ENCODE measurements at regions not wholly inside any gene's neighbourhood (a gene's known extent, or its start where the extent isn't known, plus 50 kb on each side); places are given as distances from the start of the nearest gene placed in this dataset.

DNA sequence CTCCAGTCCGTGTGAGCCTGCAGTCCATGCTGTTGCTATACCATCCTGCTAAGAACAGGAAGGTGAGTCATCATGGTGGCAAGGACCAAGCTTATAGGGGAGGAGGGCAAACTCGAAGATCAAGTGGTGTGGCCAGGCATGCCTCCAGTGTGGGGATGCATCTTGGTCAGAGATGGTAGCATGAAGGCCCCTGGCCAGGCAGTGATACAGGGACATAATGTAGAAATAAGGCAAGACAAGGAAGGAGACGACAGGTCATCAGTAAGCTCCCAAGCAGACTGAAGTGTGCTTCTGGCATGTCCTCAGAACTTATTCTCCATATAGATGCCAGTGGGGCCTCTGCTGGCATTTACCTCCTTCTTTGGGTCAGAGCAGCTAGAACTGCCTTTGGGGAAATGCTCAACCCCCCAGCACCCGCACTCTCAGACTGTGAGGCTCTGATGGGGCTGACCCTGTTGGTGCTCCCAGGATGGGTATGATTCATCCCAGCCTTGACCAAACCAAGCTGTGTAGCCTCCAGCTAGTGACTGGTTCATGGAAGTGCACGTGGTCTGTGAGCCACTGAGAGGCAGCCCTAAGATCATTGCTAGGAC, 52.5 kb upstream of the ATP2B2 start:
- TF ChIP-seq POLR2AphosphoS5 (IDR thresholded peaks at IDR 0.05; ENCODE audit: borderline replicate concordance, low read depth, low read length) (no peak), EZH2 (IDR thresholded peaks at IDR 0.05) (no peak), FOXP2 (optimal IDR thresholded peaks at IDR 0.05; ENCODE audit: control extremely low read depth, extremely low read length, insufficient read depth) (no peak)
